H1 (cell line): ENCODE measurements at regions not wholly inside any gene's neighbourhood (a gene's known extent, or its start where the extent isn't known, plus 50 kb on each side); places are given as distances from the start of the nearest gene placed in this dataset.

Experiments
- CTCF ChIA-PET: fragments of 300-600 bp; sonication (Branson Sonifier 250); formaldehyde crosslinking; loops from one replicate; lab custom pipeline; 2021; ENCODE audit not compliant: partially characterized antibody; lab: Charles Lee
- POLR2A ChIA-PET: fragments of 300-600 bp; sonication (Branson Sonifier 250); formaldehyde crosslinking; loops from one replicate; lab custom pipeline; 2021; ENCODE audit warnings: inconsistent platforms; ENCODE audit not compliant: partially characterized antibody; lab: Charles Lee
- DNase-seq, 2 experiments: peaks; one replicate each; pipeline versions ENCODE4 v3.0.0 to v3.0.0-alpha.2; 2010 to 2022; ENCODE audit warnings: low spot score in 2 of 2, low read depth in 1 of 2, mixed read lengths in 1 of 2
- FAIRE-seq: peaks from 2 replicates; lab custom pipeline; 2011; peaks lifted over from hg19 to GRCh38; lab: Jason Lieb, UNC
- H2AFZ ChIP-seq: 2 replicates; pipeline ENCODE4 v1.8.1; 2012; ENCODE audit warnings: low read length, inconsistent platforms
- H2AK5ac ChIP-seq: 2 replicates; pipeline ENCODE4 v1.6.1; 2013; ENCODE audit warnings: low read depth, low read length
- H2BK120ac ChIP-seq: replicated peaks from 2 replicates; pipeline ENCODE3; 2013; ENCODE audit warnings: low read depth, low read length, inconsistent platforms
- H2BK12ac ChIP-seq: 2 replicates; pipeline ENCODE4 v1.6.1; 2013; ENCODE audit warnings: low read depth, low read length
- H2BK15ac ChIP-seq: 2 replicates; pipeline ENCODE4 v1.6.1; 2013; ENCODE audit warnings: low read length
- H2BK20ac ChIP-seq: 2 replicates; pipeline ENCODE4 v1.6.1; 2013; ENCODE audit warnings: low read length
- H2BK5ac ChIP-seq: 2 replicates; pipeline ENCODE4 v1.6.1; 2013; ENCODE audit warnings: low read depth, low read length
- H3K14ac ChIP-seq: 2 replicates; pipeline ENCODE4 v1.6.1; 2013; ENCODE audit warnings: inconsistent platforms; ENCODE audit not compliant: insufficient read length
- H3K18ac ChIP-seq: 2 replicates; pipeline ENCODE4 v1.6.1; 2013; ENCODE audit warnings: low read length; ENCODE audit errors: extremely low read depth
- H3K23ac ChIP-seq: 2 replicates; pipeline ENCODE4 v1.6.1; 2013; ENCODE audit warnings: inconsistent platforms; ENCODE audit not compliant: insufficient read length
- H3K23me2 ChIP-seq: 2 replicates; pipeline ENCODE4 v1.6.1; 2013; ENCODE audit warnings: low read depth, low read length
- H3K27ac ChIP-seq: 2 replicates; pipeline ENCODE4 v1.6.1; 2011; ENCODE audit warnings: low read depth, low read length, inconsistent platforms
- H3K27me3 ChIP-seq, 4 experiments: replicated peaks in 1 of 4; 1 replicate in 1 of 4; 2 replicates in 3 of 4; pipeline versions ENCODE4 v1.6.1 to v1.8.1; 2011 to 2013; ENCODE audit warnings: low read length in 3 of 4, mild to moderate bottlenecking in 3 of 4, inconsistent platforms in 2 of 4, mixed read lengths in 2 of 4, moderate library complexity in 1 of 4; ENCODE audit not compliant: control insufficient read depth in 3 of 4, insufficient read depth in 3 of 4; ENCODE audit errors: extremely low read depth in 1 of 4
- H3K36me3 ChIP-seq, 4 experiments: 2 replicates each; pipeline versions ENCODE4 v1.6.1 to v1.8.1; 2011 to 2013; ENCODE audit warnings: mild to moderate bottlenecking in 4 of 4, low read length in 3 of 4, moderate library complexity in 2 of 4, control low read depth in 1 of 4, inconsistent platforms in 1 of 4; ENCODE audit not compliant: insufficient read depth in 4 of 4, control insufficient read depth in 2 of 4
- H3K4ac ChIP-seq: replicated peaks from 2 replicates; pipeline ENCODE3; 2013; ENCODE audit warnings: low read length, low read depth, mixed read lengths, inconsistent platforms; ENCODE audit not compliant: insufficient read length
- H3K4me1 ChIP-seq, 4 experiments: replicated peaks in 1 of 4; 1 replicate in 1 of 4; 2 replicates in 3 of 4; pipeline versions ENCODE4 v1.6.1 to v1.8.1; 2011 to 2013; ENCODE audit warnings: low read length in 3 of 4, inconsistent platforms in 2 of 4, mixed read lengths in 1 of 4; ENCODE audit not compliant: insufficient read depth in 4 of 4, control insufficient read depth in 3 of 4
- H3K4me2 ChIP-seq, 2 experiments: 2 replicates each; pipeline versions ENCODE4 v1.6.1 to v1.8.1; 2011 to 2013; ENCODE audit warnings: low read depth in 2 of 2, low read length in 2 of 2, control low read depth in 1 of 2, inconsistent platforms in 1 of 2, mild to moderate bottlenecking in 1 of 2; ENCODE audit not compliant: insufficient read depth in 1 of 2
- H3K4me3 ChIP-seq, 4 experiments: fragments of 200-600, 300-600 bp in 1 of 4; sonication (generic), shearing (Covaris generic), sonication (Bioruptor Twin) in 1 of 4; 2 replicates each; pipeline versions ENCODE4 v1.5.1 to v1.8.1; 2011 to 2016; ENCODE audit warnings: low read length in 4 of 4, low read depth in 3 of 4, control low read depth in 2 of 4, inconsistent platforms in 2 of 4, mild to moderate bottlenecking in 2 of 4, mixed read lengths in 1 of 4, moderate library complexity in 1 of 4; ENCODE audit not compliant: insufficient read depth in 2 of 4; ENCODE audit errors: extremely low read depth in 1 of 4
- H3K56ac ChIP-seq: replicated peaks from 2 replicates; pipeline ENCODE3; 2013; ENCODE audit warnings: low read depth, mild to moderate bottlenecking, mixed read lengths, low read length, inconsistent platforms; ENCODE audit not compliant: insufficient read length
- H3K79me1 ChIP-seq: 2 replicates; pipeline ENCODE4 v1.6.1; 2013; ENCODE audit warnings: low read depth, low read length, control low read depth
- H3K79me2 ChIP-seq, 2 experiments: 2 replicates each; pipeline versions ENCODE4 v1.6.1 to v1.8.1; 2012 to 2013; ENCODE audit warnings: low read length in 2 of 2, mild to moderate bottlenecking in 2 of 2, inconsistent platforms in 1 of 2; ENCODE audit not compliant: insufficient read depth in 2 of 2, control insufficient read depth in 1 of 2
- H3K9ac ChIP-seq, 4 experiments: replicated peaks in 1 of 4; 1 replicate in 1 of 4; 2 replicates in 3 of 4; pipeline versions ENCODE4 v1.6.1 to v1.8.1; 2011 to 2013; ENCODE audit warnings: low read depth in 3 of 4, low read length in 3 of 4, control low read depth in 2 of 4, mild to moderate bottlenecking in 2 of 4, moderate library complexity in 2 of 4, inconsistent platforms in 1 of 4; ENCODE audit errors: extremely low read depth in 1 of 4
- H3K9me3 ChIP-seq, 2 experiments: 2 replicates each; pipeline versions ENCODE4 v1.6.1 to v1.8.1; 2012 to 2013; ENCODE audit warnings: mild to moderate bottlenecking in 2 of 2, moderate library complexity in 2 of 2, control low read depth in 1 of 2, inconsistent platforms in 1 of 2, low read depth in 1 of 2, low read length in 1 of 2, mixed read lengths in 1 of 2; ENCODE audit not compliant: insufficient read depth in 2 of 2
- H4K20me1 ChIP-seq, 2 experiments: replicated peaks in 1 of 2; 2 replicates each; pipeline versions ENCODE3 to v1.8.1; 2011 to 2013; ENCODE audit warnings: inconsistent platforms in 2 of 2, low read length in 2 of 2, mild to moderate bottlenecking in 1 of 2; ENCODE audit not compliant: insufficient read depth in 2 of 2, control insufficient read depth in 1 of 2
- H4K5ac ChIP-seq: 2 replicates; pipeline ENCODE4 v1.6.1; 2013; ENCODE audit warnings: low read length, low read depth, mixed read lengths, inconsistent platforms; ENCODE audit not compliant: insufficient read length
- H4K8ac ChIP-seq: 2 replicates; pipeline ENCODE4 v1.8.0; 2013; ENCODE audit warnings: mild to moderate bottlenecking, moderate library complexity, low read length, inconsistent platforms; ENCODE audit not compliant: insufficient read depth; ENCODE audit errors: extremely low read depth
- H4K91ac ChIP-seq: replicated peaks from 2 replicates; pipeline ENCODE3; 2013; ENCODE audit warnings: low read length, mixed read lengths, inconsistent platforms; ENCODE audit not compliant: insufficient read length
- HDAC2 ChIP-seq, 2 experiments: fragments of 300-600 bp in 1 of 2; sonication (generic) in 1 of 2; IDR thresholded peaks; 2 replicates each; pipeline ENCODE4 v1.6.1; 2011 to 2012; ENCODE audit warnings: low read depth in 2 of 2, low read length in 2 of 2, mild to moderate bottlenecking in 2 of 2, moderate library complexity in 2 of 2, borderline replicate concordance in 1 of 2, inconsistent platforms in 1 of 2
- JUN ChIP-seq: IDR thresholded peaks from 2 replicates; pipeline ENCODE4 v1.6.1; 2011; ENCODE audit warnings: low read depth, mild to moderate bottlenecking, improper control_type of control experiment, low read length
- RFX5 ChIP-seq: IDR thresholded peaks from 2 replicates; pipeline ENCODE4 v1.6.1; 2011; ENCODE audit warnings: low read depth, low read length, improper control_type of control experiment, borderline replicate concordance
- SP4 ChIP-seq: IDR thresholded peaks from 2 replicates; pipeline ENCODE4 v1.6.1; 2012; ENCODE audit warnings: low read length, inconsistent platforms
- TBP ChIP-seq: IDR thresholded peaks from 2 replicates; pipeline ENCODE4 v1.6.1; 2011; ENCODE audit warnings: low read depth, low read length, improper control_type of control experiment
- WGBS, 2 experiments: shearing (Covaris generic) in 1 of 2; methylation state at CpG; one replicate each; pipeline versions ENCODE4 v1.1.6 to v1.1.7; 2013 to 2015; ENCODE audit warnings: low lambda C conversion rate in 2 of 2, mixed read lengths in 2 of 2, inconsistent platforms in 1 of 2, low coverage in 1 of 2, missing lambda C conversion rate in 1 of 2; ENCODE audit not compliant: insufficient replicate concordance in 2 of 2, insufficient coverage in 1 of 2, insufficient read length in 1 of 2; ENCODE audit errors: extremely low coverage in 1 of 2, missing lambda C conversion rate in 1 of 2; 5-methylcytosine and 5-hydroxymethylcytosine counted together

DNA sequence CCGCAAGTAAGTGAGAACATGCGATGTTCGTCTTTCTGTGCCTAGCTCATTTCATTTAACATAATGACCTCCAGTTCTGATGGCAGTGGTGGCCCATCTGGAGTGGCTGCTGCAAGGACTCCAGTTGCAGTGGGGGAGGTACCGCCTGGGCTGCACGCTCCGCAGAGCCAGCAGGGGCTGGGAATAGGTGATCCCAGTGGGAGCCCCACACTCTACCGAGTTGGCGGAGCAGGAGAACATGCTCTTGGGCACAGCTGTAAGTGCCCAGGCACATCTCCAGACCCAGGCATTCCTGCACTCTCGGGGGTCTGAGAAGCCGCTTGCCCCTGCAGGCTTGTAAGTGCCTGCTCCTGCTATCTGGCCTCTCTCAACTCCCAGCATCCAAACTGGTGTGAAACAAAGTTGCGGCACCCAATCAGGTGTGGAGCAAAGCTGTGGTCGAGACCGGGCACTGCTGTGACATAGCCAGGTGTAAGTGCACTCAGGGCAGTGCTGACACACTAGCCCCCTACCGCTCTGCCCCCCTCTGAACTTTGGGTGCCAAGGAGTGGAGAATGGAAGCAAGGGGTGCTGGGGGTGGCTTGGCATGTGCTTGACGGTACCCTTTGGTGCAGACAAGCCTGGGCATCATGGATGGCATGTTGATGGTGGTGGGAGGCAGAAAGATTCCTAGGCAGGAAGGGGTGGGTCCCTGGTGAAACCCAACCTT lies 130.2 kb downstream of the HTR1B start:
- Histone ChIP-seq H4K8ac (no peak overlapping the region), H3K9me3 (0 out of 4 replicates have a peak, but pooled peaks cover 0 to 3% of the 10 kb centered on the region in 2 experiments), H3K56ac (no peak overlapping the region), H2AK5ac (0 out of 2 replicates have a peak overlapping the region, but pooled peaks have one; percentile 53), H3K36me3 (peaks cover 0 to 7% (median 0%) of the 10 kb centered on the region in 4 experiments; a peak in 1 of 8 replicates), H3K4me2 (no peak overlapping the region), H3K27me3 (no peaks in the 10 kb centered on the region), H4K5ac (no peak overlapping the region), H2BK20ac (no peak overlapping the region), H3K23ac (no peak overlapping the region), H3K9ac (no peak overlapping the region), H3K79me2 (no peaks in the 10 kb centered on the region), H4K91ac (peak overlapping the region; percentile 72), H3K4me1 (peaks cover 0 to 6% (median 3%) of the 10 kb centered on the region in 4 experiments; a peak in 4 of 7 replicates), H3K4ac (no peak overlapping the region), H2AFZ (no peak overlapping the region), H3K18ac (no peak overlapping the region; the same call in 1 of the 2 replicates), H3K14ac (no peak overlapping the region), H3K4me3 (no peak overlapping the region), H3K27ac (no peak overlapping the region), H4K20me1 (no peaks in the 10 kb centered on the region), H3K23me2 (no peaks in the 10 kb centered on the region), H3K79me1 (no peaks in the 10 kb centered on the region), H2BK12ac (no peak overlapping the region), H2BK120ac (no peak overlapping the region), H2BK5ac (no peak overlapping the region), H2BK15ac (peak overlapping the region; percentile 72; the same call in 1 of the 2 replicates)
- CTCF ChIA-PET: no interaction called here
- TF ChIP-seq HDAC2 (IDR thresholded peaks at IDR 0.05; ENCODE audit: borderline replicate concordance in 1 of 2, low read depth in 2 of 2, low read length in 2 of 2) (no peak), JUN (no peak), SP4 (no peak), TBP (no peak), RFX5 (no peak)
- POLR2A ChIA-PET: no interaction called here
- no peak for DNase-seq
- WGBS, 2 experiments: 91% methylated on average over 15 of the region's 15 CpGs; no CpG with 5 or more reads in 1 of the 2 experiments
- FAIRE-seq: no peak
